Loucy (cell line): ENCODE measurements at regions not wholly inside any gene's neighbourhood (a gene's known extent, or its start where the extent isn't known, plus 50 kb on each side); places are given as distances from the start of the nearest gene placed in this dataset.

Experiments used
- H2AFZ ChIP-seq: fragments of 200-600 bp; sonication (generic); 2 replicates; pipeline ENCODE4 v1.6.0; 2016; ENCODE audit warnings: antibody characterized with exemption, mild to moderate bottlenecking, low read length, moderate library complexity
- H3F3A ChIP-seq: fragments of 200-600 bp; 2 replicates; pipeline ENCODE4 v1.6.0; 2016; ENCODE audit warnings: antibody characterized with exemption, low read depth, mild to moderate bottlenecking
- H3K27me3 ChIP-seq: fragments of 200-600 bp; sonication (generic); 2 replicates; pipeline ENCODE4 v1.6.1; 2014; ENCODE audit warnings: low read length, mild to moderate bottlenecking; ENCODE audit not compliant: insufficient read depth, poor library complexity, severe bottlenecking
- H3K36me3 ChIP-seq: fragments of 200-600 bp; sonication (generic); 2 replicates; pipeline ENCODE4 v1.6.1; 2016; ENCODE audit warnings: low read length; ENCODE audit not compliant: insufficient read depth
- H3K4me1 ChIP-seq: fragments of 200-600 bp; sonication (generic); 2 replicates; pipeline ENCODE4 v1.5.1; 2014; ENCODE audit warnings: low read length, mild to moderate bottlenecking; ENCODE audit not compliant: insufficient read depth, poor library complexity, severe bottlenecking
- H3K4me2 ChIP-seq: fragments of 200-600 bp; sonication (generic); 2 replicates; pipeline ENCODE4 v1.6.0; 2014; ENCODE audit warnings: antibody characterized with exemption, low read length, low read depth, mild to moderate bottlenecking; ENCODE audit not compliant: poor library complexity, severe bottlenecking
- H3K4me3 ChIP-seq: fragments of 200-600 bp; sonication (generic); 2 replicates; pipeline ENCODE4 v1.5.1; 2014; ENCODE audit warnings: low read length, mild to moderate bottlenecking, mixed read lengths; ENCODE audit not compliant: poor library complexity, severe bottlenecking
- H3K79me2 ChIP-seq: fragments of 200-600 bp; sonication (generic); 2 replicates; pipeline ENCODE4 v1.6.1; 2014; ENCODE audit warnings: low read length; ENCODE audit not compliant: insufficient read depth
- H3K9ac ChIP-seq: fragments of 200-600 bp; sonication (generic); 2 replicates; pipeline ENCODE4 v1.6.0; 2014; ENCODE audit warnings: mild to moderate bottlenecking, low read depth, low read length, moderate library complexity; ENCODE audit not compliant: poor library complexity, severe bottlenecking
- H3K9me2 ChIP-seq: fragments of 200-600 bp; sonication (generic); replicated peaks from 2 replicates; pipeline ENCODE4 v1.6.1; 2016; ENCODE audit warnings: low read depth, low read length, mixed read lengths
- H3K9me3 ChIP-seq: fragments of 200-600 bp; sonication (generic); 2 replicates; pipeline ENCODE4 v1.6.1; 2014; ENCODE audit warnings: mild to moderate bottlenecking, antibody characterized with exemption, low read length, low read depth; ENCODE audit not compliant: insufficient read depth
- H4K20me1 ChIP-seq: fragments of 200-600 bp; sonication (generic); 2 replicates; pipeline ENCODE4 v1.6.0; 2014; ENCODE audit warnings: antibody characterized with exemption, low read length, mild to moderate bottlenecking; ENCODE audit not compliant: insufficient read depth, poor library complexity, severe bottlenecking
- EZH2phosphoT487 ChIP-seq: fragments of 200-600 bp; IDR thresholded peaks from 2 replicates; pipeline ENCODE4 v1.6.1; 2018; ENCODE audit warnings: antibody characterized with exemption, mild to moderate bottlenecking, moderate library complexity, borderline replicate concordance
- TF ChIP-seq, protein P1 (sequence below): fragments of 200-600 bp; sonication (generic); conservative IDR thresholded peaks from 2 replicates; pipeline ENCODE4 v1.5.1; 2014; ENCODE audit warnings: mild to moderate bottlenecking, antibody characterized with exemption, low read length

DNA sequence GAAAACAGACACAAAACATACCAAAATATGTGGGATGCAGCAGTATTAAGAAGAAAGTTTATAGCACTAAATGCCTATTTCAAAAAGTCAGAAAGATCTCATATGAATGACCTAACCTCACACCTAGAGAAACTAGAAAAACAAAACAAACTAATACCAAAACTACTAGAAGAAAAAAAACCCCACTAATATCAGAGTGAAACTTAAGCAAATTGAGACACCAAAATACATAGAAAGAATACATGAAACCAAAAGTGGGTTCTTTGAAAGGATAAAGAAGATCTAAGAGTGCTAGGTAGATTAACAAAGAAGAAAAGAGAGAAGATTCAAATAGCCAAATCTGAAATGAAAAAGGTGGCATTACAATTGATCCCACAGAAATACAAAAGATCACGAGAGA lies 494.1 kb downstream of the SH2D4B start:
- Histone ChIP-seq H3K9ac (no peak overlapping the region), H3F3A (no peaks in the 10 kb centered on the region), H3K79me2 (no peaks in the 10 kb centered on the region), H2AFZ (no peak overlapping the region), H4K20me1 (no peaks in the 10 kb centered on the region), H3K4me3 (no peak overlapping the region), H3K9me2 (no peaks in the 10 kb centered on the region), H3K9me3 (no peaks in the 10 kb centered on the region; the same call in 1 of the 2 replicates), H3K4me2 (no peak overlapping the region), H3K27me3 (no peaks in the 10 kb centered on the region), H3K4me1 (peaks cover 13% of the 10 kb centered on the region), H3K36me3 (no peaks in the 10 kb centered on the region)
- TF ChIP-seq, protein P1, sequence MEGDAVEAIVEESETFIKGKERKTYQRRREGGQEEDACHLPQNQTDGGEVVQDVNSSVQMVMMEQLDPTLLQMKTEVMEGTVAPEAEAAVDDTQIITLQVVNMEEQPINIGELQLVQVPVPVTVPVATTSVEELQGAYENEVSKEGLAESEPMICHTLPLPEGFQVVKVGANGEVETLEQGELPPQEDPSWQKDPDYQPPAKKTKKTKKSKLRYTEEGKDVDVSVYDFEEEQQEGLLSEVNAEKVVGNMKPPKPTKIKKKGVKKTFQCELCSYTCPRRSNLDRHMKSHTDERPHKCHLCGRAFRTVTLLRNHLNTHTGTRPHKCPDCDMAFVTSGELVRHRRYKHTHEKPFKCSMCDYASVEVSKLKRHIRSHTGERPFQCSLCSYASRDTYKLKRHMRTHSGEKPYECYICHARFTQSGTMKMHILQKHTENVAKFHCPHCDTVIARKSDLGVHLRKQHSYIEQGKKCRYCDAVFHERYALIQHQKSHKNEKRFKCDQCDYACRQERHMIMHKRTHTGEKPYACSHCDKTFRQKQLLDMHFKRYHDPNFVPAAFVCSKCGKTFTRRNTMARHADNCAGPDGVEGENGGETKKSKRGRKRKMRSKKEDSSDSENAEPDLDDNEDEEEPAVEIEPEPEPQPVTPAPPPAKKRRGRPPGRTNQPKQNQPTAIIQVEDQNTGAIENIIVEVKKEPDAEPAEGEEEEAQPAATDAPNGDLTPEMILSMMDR: no peak
- TF ChIP-seq EZH2phosphoT487: no peak

- peak overlapping the region; percentile 22 for H3K4me3 ChIP-seq
- no peak for TF ChIP-seq EZH2phosphoT487
- TF ChIP-seq, protein P1: no peak
- H3K4me1 ChIP-seq: peaks cover 13% of the 10 kb centered on the region
- no peaks in the 10 kb centered on the region for H3F3A ChIP-seq
- no peaks in the 10 kb centered on the region for H3K36me3 ChIP-seq
- H2AFZ ChIP-seq: no peak overlapping the region
- H3K79me2 ChIP-seq: no peaks in the 10 kb centered on the region
- no peaks in the 10 kb centered on the region for H3K9me2 ChIP-seq
- no peak overlapping the region for H3K9ac ChIP-seq
- H3K9me3 ChIP-seq: peaks cover 8% of the 10 kb centered on the region; the same call in 1 of the 2 replicates
- H3K4me2 ChIP-seq: peak overlapping the region; percentile 30
- H3K27me3 ChIP-seq: no peaks in the 10 kb centered on the region
- H4K20me1 ChIP-seq: no peaks in the 10 kb centered on the region
Observed at GRCh38 chr10:81034383-81034782, 496.7 kb downstream of the SH2D4B start.

DNA sequence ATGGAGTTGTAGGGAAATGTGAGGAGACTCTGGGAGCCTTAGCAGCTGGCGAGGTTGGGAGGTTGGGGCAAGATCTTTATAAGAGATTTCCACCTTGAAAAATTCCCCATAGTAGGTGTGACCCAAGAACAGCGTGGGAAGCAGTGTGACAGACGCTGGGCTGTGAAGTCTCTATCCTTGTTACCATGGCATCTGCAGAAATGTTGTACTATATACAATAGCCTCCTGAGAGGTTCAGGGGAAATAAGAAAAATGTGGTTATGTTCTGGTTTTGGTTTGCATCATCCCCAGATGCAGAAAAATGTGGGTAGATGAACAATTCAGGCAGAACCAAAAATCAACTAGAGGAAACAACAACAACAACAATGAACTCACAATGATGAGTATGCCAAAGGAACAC lies 498.6 kb downstream of the SH2D4B start:
- Histone ChIP-seq H3K9ac (no peak overlapping the region), H3K9me2 (no peaks in the 10 kb centered on the region), H2AFZ (no peak overlapping the region), H3K79me2 (no peaks in the 10 kb centered on the region), H3K4me2 (no peak overlapping the region), H3K4me1 (peaks cover 20% of the 10 kb centered on the region), H3K4me3 (no peak overlapping the region), H3K9me3 (peaks cover 8% of the 10 kb centered on the region; the same call in 1 of the 2 replicates), H3K27me3 (no peaks in the 10 kb centered on the region), H3K36me3 (no peaks in the 10 kb centered on the region), H4K20me1 (no peaks in the 10 kb centered on the region), H3F3A (no peaks in the 10 kb centered on the region)
- TF ChIP-seq, protein P1: no peak
- no peak for TF ChIP-seq EZH2phosphoT487
